K562 (cell line): ENCODE measurements at regions not wholly inside any gene's neighbourhood (a gene's known extent, or its start where the extent isn't known, plus 50 kb on each side); places are given as distances from the start of the nearest gene placed in this dataset.

Source experiments
- CREBBP ChIP-seq: IDR thresholded peaks from one replicate; pipeline ENCODE4 v1.6.1; 2012; ENCODE audit warnings: low read depth, mild to moderate bottlenecking, control low read depth, inconsistent platforms, low read length
- MCM7 ChIP-seq, 2 experiments: fragments of 450-650 bp; IDR thresholded peaks; 2 replicates each; pipeline ENCODE4 v1.6.1; 2016 to 2018
- NR3C1 ChIP-seq: sonication (generic); formaldehyde crosslinking; IDR thresholded peaks from 2 replicates; pipeline ENCODE4 v1.8.1; 2022; ENCODE audit warnings: missing genetic modification reagents
- NUFIP1 ChIP-seq: fragments of 450-650 bp; IDR thresholded peaks from 2 replicates; pipeline ENCODE4 v1.6.1; 2018; ENCODE audit not compliant: partially characterized antibody
- TF ChIP-seq, protein P1 (sequence below): fragments of 450-650 bp; IDR thresholded peaks from 2 replicates; pipeline ENCODE4 v1.6.1; 2016; ENCODE audit warnings: mild to moderate bottlenecking, moderate library complexity
- TF ChIP-seq, protein P2 (sequence below): fragments of 450-650 bp; formaldehyde crosslinking; IDR thresholded peaks from 2 replicates; pipeline ENCODE4 v1.4.0; 2022; ENCODE audit warnings: mild to moderate bottlenecking, moderate library complexity
- TF ChIP-seq, protein P3 (sequence below): sonication (generic); formaldehyde crosslinking; IDR thresholded peaks from 2 replicates; pipeline ENCODE4 v1.8.1; 2023; ENCODE audit warnings: mild to moderate bottlenecking, missing genetic modification reagents, moderate library complexity

DNA sequence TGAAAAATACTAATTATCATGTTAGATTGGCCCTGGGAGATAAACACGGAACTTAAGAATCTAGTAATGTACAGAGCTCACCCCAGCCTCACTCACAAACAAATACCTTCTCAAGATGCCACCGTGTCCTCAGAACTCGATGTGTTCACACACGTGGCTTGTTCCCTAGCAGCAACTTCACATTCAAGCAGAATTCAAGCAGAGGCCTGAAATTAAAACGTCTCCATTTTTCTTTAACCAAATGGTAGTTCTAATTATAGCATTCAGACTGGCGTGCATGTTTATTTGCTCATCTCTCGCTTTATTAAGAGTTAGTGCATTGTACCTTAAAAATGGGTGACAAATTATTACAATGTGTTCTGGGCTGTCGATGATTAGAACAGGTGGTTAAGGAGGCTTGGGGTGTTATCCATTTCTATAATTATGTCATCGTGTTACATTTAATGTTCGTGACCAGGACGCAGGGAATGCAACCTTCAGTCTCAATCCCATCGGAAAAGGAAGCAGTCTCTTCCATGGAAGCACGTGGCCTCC lies 57.3 kb upstream of the SLC66A3 start (continued):
- TF ChIP-seq, protein P1, sequence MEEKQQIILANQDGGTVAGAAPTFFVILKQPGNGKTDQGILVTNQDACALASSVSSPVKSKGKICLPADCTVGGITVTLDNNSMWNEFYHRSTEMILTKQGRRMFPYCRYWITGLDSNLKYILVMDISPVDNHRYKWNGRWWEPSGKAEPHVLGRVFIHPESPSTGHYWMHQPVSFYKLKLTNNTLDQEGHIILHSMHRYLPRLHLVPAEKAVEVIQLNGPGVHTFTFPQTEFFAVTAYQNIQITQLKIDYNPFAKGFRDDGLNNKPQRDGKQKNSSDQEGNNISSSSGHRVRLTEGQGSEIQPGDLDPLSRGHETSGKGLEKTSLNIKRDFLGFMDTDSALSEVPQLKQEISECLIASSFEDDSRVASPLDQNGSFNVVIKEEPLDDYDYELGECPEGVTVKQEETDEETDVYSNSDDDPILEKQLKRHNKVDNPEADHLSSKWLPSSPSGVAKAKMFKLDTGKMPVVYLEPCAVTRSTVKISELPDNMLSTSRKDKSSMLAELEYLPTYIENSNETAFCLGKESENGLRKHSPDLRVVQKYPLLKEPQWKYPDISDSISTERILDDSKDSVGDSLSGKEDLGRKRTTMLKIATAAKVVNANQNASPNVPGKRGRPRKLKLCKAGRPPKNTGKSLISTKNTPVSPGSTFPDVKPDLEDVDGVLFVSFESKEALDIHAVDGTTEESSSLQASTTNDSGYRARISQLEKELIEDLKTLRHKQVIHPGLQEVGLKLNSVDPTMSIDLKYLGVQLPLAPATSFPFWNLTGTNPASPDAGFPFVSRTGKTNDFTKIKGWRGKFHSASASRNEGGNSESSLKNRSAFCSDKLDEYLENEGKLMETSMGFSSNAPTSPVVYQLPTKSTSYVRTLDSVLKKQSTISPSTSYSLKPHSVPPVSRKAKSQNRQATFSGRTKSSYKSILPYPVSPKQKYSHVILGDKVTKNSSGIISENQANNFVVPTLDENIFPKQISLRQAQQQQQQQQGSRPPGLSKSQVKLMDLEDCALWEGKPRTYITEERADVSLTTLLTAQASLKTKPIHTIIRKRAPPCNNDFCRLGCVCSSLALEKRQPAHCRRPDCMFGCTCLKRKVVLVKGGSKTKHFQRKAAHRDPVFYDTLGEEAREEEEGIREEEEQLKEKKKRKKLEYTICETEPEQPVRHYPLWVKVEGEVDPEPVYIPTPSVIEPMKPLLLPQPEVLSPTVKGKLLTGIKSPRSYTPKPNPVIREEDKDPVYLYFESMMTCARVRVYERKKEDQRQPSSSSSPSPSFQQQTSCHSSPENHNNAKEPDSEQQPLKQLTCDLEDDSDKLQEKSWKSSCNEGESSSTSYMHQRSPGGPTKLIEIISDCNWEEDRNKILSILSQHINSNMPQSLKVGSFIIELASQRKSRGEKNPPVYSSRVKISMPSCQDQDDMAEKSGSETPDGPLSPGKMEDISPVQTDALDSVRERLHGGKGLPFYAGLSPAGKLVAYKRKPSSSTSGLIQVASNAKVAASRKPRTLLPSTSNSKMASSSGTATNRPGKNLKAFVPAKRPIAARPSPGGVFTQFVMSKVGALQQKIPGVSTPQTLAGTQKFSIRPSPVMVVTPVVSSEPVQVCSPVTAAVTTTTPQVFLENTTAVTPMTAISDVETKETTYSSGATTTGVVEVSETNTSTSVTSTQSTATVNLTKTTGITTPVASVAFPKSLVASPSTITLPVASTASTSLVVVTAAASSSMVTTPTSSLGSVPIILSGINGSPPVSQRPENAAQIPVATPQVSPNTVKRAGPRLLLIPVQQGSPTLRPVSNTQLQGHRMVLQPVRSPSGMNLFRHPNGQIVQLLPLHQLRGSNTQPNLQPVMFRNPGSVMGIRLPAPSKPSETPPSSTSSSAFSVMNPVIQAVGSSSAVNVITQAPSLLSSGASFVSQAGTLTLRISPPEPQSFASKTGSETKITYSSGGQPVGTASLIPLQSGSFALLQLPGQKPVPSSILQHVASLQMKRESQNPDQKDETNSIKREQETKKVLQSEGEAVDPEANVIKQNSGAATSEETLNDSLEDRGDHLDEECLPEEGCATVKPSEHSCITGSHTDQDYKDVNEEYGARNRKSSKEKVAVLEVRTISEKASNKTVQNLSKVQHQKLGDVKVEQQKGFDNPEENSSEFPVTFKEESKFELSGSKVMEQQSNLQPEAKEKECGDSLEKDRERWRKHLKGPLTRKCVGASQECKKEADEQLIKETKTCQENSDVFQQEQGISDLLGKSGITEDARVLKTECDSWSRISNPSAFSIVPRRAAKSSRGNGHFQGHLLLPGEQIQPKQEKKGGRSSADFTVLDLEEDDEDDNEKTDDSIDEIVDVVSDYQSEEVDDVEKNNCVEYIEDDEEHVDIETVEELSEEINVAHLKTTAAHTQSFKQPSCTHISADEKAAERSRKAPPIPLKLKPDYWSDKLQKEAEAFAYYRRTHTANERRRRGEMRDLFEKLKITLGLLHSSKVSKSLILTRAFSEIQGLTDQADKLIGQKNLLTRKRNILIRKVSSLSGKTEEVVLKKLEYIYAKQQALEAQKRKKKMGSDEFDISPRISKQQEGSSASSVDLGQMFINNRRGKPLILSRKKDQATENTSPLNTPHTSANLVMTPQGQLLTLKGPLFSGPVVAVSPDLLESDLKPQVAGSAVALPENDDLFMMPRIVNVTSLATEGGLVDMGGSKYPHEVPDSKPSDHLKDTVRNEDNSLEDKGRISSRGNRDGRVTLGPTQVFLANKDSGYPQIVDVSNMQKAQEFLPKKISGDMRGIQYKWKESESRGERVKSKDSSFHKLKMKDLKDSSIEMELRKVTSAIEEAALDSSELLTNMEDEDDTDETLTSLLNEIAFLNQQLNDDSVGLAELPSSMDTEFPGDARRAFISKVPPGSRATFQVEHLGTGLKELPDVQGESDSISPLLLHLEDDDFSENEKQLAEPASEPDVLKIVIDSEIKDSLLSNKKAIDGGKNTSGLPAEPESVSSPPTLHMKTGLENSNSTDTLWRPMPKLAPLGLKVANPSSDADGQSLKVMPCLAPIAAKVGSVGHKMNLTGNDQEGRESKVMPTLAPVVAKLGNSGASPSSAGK: no peak
- no peak for TF ChIP-seq NR3C1
- no peak for TF ChIP-seq CREBBP
- TF ChIP-seq, protein P2, sequence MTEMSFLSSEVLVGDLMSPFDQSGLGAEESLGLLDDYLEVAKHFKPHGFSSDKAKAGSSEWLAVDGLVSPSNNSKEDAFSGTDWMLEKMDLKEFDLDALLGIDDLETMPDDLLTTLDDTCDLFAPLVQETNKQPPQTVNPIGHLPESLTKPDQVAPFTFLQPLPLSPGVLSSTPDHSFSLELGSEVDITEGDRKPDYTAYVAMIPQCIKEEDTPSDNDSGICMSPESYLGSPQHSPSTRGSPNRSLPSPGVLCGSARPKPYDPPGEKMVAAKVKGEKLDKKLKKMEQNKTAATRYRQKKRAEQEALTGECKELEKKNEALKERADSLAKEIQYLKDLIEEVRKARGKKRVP: no peak
- TF ChIP-seq, protein P3, sequence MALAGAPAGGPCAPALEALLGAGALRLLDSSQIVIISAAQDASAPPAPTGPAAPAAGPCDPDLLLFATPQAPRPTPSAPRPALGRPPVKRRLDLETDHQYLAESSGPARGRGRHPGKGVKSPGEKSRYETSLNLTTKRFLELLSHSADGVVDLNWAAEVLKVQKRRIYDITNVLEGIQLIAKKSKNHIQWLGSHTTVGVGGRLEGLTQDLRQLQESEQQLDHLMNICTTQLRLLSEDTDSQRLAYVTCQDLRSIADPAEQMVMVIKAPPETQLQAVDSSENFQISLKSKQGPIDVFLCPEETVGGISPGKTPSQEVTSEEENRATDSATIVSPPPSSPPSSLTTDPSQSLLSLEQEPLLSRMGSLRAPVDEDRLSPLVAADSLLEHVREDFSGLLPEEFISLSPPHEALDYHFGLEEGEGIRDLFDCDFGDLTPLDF (CRISPR knock-in tag): no peak
- TF ChIP-seq NUFIP1: no peak
- no peak for TF ChIP-seq MCM7 (IDR thresholded peaks at IDR 0.05)
